ENCODE measurements at regions not wholly inside any gene's neighbourhood (a gene's known extent, or its start where the extent isn't known, plus 50 kb on each side); places are given as distances from the start of the nearest gene placed in this dataset.

DNA sequence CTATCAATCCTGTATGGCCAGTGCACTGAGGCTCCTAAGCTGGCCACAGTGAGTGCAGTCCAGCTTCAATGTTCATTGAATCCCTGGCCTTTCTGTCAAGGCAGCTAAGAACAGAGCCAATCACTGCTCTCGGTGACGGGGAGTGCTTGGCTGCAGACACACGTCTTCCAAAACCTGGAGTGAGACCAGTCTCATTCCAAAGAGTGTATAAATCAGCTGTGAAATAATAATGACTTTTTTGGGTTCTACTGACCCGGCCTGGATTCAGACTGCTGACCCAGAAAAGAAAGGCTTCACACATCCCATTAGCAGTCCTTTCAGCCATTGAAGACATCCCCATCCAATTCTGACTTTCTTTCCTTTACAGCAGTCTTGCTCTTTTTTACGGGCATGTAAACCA lies 665.5 kb downstream of the GBE1 start:
- TF ChIP-seq POLR2A (IDR thresholded peaks at IDR 0.05; ENCODE audit: low read depth, low read length) (no peak), POLR2AphosphoS5 (IDR thresholded peaks at IDR 0.05; ENCODE audit: low read depth, low read length) (no peak), TAF1 (IDR thresholded peaks at IDR 0.05; ENCODE audit: borderline replicate concordance, low read depth, low read length) (no peak)
